ENCODE measurements at regions not wholly inside any gene's neighbourhood (a gene's known extent, or its start where the extent isn't known, plus 50 kb on each side); places are given as distances from the start of the nearest gene placed in this dataset.
"Not testable (repeated sequence)": the region's sequence is repeated elsewhere in the genome, so short reads cannot be mapped to it uniquely, and the experiment has no call there.

- DNase-seq (ENCODE audit: low read depth): no peak
Observed at GRCh38 chr2:209070262-209070661, 353.6 kb upstream of the MAP2 start.

- DNase-seq (ENCODE audit: low read depth): no peak
Observed at GRCh38 chr2:209073151-209073550, 350.7 kb upstream of the MAP2 start.

GRCh38 chr2:209074711-209075110 lies 349.1 kb upstream of the MAP2 start:
- DNase-seq (ENCODE audit: low read depth): no peak

- no peak for DNase-seq (ENCODE audit: low read depth)
Observed at GRCh38 chr2:209076151-209076550, 347.7 kb upstream of the MAP2 start.

- DNase-seq (ENCODE audit: low read depth): no peak
Observed at GRCh38 chr2:209086761-209087160, 337.1 kb upstream of the MAP2 start.

GRCh38 chr2:209091056-209091455 lies 332.8 kb upstream of the MAP2 start:
- DNase-seq (ENCODE audit: low read depth): no peak

GRCh38 chr2:209094221-209094620 lies 329.6 kb upstream of the MAP2 start:
- no peak for DNase-seq (ENCODE audit: low read depth)

- no peak for DNase-seq (ENCODE audit: low read depth)
Observed at GRCh38 chr2:209095432-209095831, 328.4 kb upstream of the MAP2 start.

- no peak for DNase-seq (ENCODE audit: low read depth)
Observed at GRCh38 chr2:209097168-209097567, 326.7 kb upstream of the MAP2 start.

GRCh38 chr2:209102319-209102718 lies 321.5 kb upstream of the MAP2 start:
- no peak for DNase-seq (ENCODE audit: low read depth)

- no peak for DNase-seq (ENCODE audit: low read depth)
Observed at GRCh38 chr2:209113026-209113425, 310.8 kb upstream of the MAP2 start.

- DNase-seq (ENCODE audit: low read depth): no peak
Observed at GRCh38 chr2:209114588-209115240, 309.1 kb upstream of the MAP2 start.

GRCh38 chr2:209121691-209122090 lies 302.2 kb upstream of the MAP2 start:
- no peak for DNase-seq (ENCODE audit: low read depth)

GRCh38 chr2:209125291-209125690 lies 298.6 kb upstream of the MAP2 start:
- DNase-seq (ENCODE audit: low read depth): no peak

- no peak for DNase-seq (ENCODE audit: low read depth)
Observed at GRCh38 chr2:209138079-209138478, 285.8 kb upstream of the MAP2 start.

- DNase-seq (ENCODE audit: low read depth): no peak
Observed at GRCh38 chr2:209141142-209141541, 282.7 kb upstream of the MAP2 start.

- no peak for DNase-seq (ENCODE audit: low read depth)
Observed at GRCh38 chr2:209141818-209142217, 282.0 kb upstream of the MAP2 start.

- DNase-seq (ENCODE audit: low read depth): not testable (repeated sequence)
Observed at GRCh38 chr2:209145220-209145691, 278.6 kb upstream of the MAP2 start.

- no peak for DNase-seq (ENCODE audit: low read depth)
Observed at GRCh38 chr2:209145941-209146681, 277.7 kb upstream of the MAP2 start.

GRCh38 chr2:209146682-209147320 lies 277.0 kb upstream of the MAP2 start:
- DNase-seq (ENCODE audit: low read depth): no peak

GRCh38 chr2:209147981-209148380 lies 275.9 kb upstream of the MAP2 start:
- no peak for DNase-seq (ENCODE audit: low read depth)

- DNase-seq (ENCODE audit: low read depth): no peak
Observed at GRCh38 chr2:209160800-209161588, 262.9 kb upstream of the MAP2 start.
